Upper lobe of right lung (tissue), 1 donor: ENCODE measurements at regions not wholly inside any gene's neighbourhood (a gene's known extent, or its start where the extent isn't known, plus 50 kb on each side); places are given as distances from the start of the nearest gene placed in this dataset.
A peak's percentile ranks its signal among the peaks of the same experiment; 100 is the strongest.

Source experiments
- ATAC-seq: fragments of 200-7000 bp; cut with Tn5 transposase; one replicate; pipeline ENCODE4 v1.9.1; 2020; ENCODE audit warnings: mild to moderate bottlenecking, moderate library complexity
- DNase-seq: peaks from one replicate; pipeline ENCODE4 v3.0.0-alpha.2; 2020
- H3K27ac ChIP-seq: fragments of 200-600 bp; one replicate; pipeline ENCODE4 v1.8.0; 2022
- H3K27me3 ChIP-seq: fragments of 200-600 bp; one replicate; pipeline ENCODE4 v1.8.0; 2022; ENCODE audit warnings: mild to moderate bottlenecking
- H3K36me3 ChIP-seq: fragments of 200-600 bp; one replicate; pipeline ENCODE4 v1.8.0; 2022
- H3K4me1 ChIP-seq: fragments of 200-600 bp; one replicate; pipeline ENCODE4 v1.8.0; 2022
- H3K4me3 ChIP-seq: fragments of 200-600 bp; one replicate; pipeline ENCODE4 v1.8.0; 2022; ENCODE audit warnings: mild to moderate bottlenecking
- H3K9me3 ChIP-seq: fragments of 200-600 bp; one replicate; pipeline ENCODE4 v1.8.0; 2022
- CTCF ChIP-seq: fragments of 200-600 bp; IDR thresholded peaks from one replicate; pipeline ENCODE4 v1.8.0; 2022; ENCODE audit warnings: antibody characterized with exemption
- intact Hi-C: fragments of 100-400 bp; cut with DNase I; formaldehyde crosslinking; loops from one replicate; pipeline ENCODE4 v1.11.0; 2022
- donor health status: DM: no; HTN: yes; CAD: no; lungs with severe emphysema.

- H3K27me3 ChIP-seq: no peaks in the 10 kb centered on the region
- H3K27ac ChIP-seq: no peak overlapping the region
- no peak for TF ChIP-seq CTCF
- H3K4me1 ChIP-seq: no peaks in the 10 kb centered on the region
- no peaks in the 10 kb centered on the region for H3K9me3 ChIP-seq
- intact Hi-C loops: no loop called here
- H3K36me3 ChIP-seq: no peaks in the 10 kb centered on the region
- H3K4me3 ChIP-seq: no peak overlapping the region
- ATAC-seq (no peak), DNase-seq (no peak)
Observed at GRCh38 chr17:31788956-31789355, 70.1 kb downstream of the COPRS start.

GRCh38 chr17:31788571-31788946 is 70.5 kb downstream of the COPRS start:
- H3K4me1 ChIP-seq: no peaks in the 10 kb centered on the region
- intact Hi-C loops: no loop called here
- H3K36me3 ChIP-seq: no peaks in the 10 kb centered on the region
- H3K27me3 ChIP-seq: no peaks in the 10 kb centered on the region
- TF ChIP-seq CTCF: no peak
- DNase-seq (no peak), ATAC-seq (no peak)
- no peak overlapping the region for H3K27ac ChIP-seq
- no peak overlapping the region for H3K4me3 ChIP-seq
- H3K9me3 ChIP-seq: no peaks in the 10 kb centered on the region

- intact Hi-C loops: no loop called here
- TF ChIP-seq CTCF: no peak
- Histone ChIP-seq H3K9me3 (no peaks in the 10 kb centered on the region), H3K4me1 (no peaks in the 10 kb centered on the region), H3K27ac (no peak overlapping the region), H3K27me3 (no peaks in the 10 kb centered on the region), H3K4me3 (no peak overlapping the region), H3K36me3 (no peaks in the 10 kb centered on the region)
- peak; percentile 66 for DNase-seq
- peak; percentile 80 for ATAC-seq
Observed at GRCh38 chr17:31787857-31788570, 71.0 kb downstream of the COPRS start.

GRCh38 chr17:31786796-31787481 is 72.1 kb downstream of the COPRS start:
- Histone ChIP-seq H3K27ac (no peak overlapping the region), H3K27me3 (no peaks in the 10 kb centered on the region), H3K36me3 (no peaks in the 10 kb centered on the region), H3K9me3 (no peaks in the 10 kb centered on the region), H3K4me3 (no peak overlapping the region), H3K4me1 (no peaks in the 10 kb centered on the region)
- DNase-seq (no peak), ATAC-seq (no peak)
- intact Hi-C loops: no loop called here
- TF ChIP-seq CTCF: no peak

GRCh38 chr17:31780483-31780882 is 78.6 kb downstream of the COPRS start:
- Histone ChIP-seq H3K27me3 (no peaks in the 10 kb centered on the region), H3K4me3 (no peak overlapping the region), H3K36me3 (no peaks in the 10 kb centered on the region), H3K4me1 (no peaks in the 10 kb centered on the region), H3K27ac (no peak overlapping the region), H3K9me3 (no peaks in the 10 kb centered on the region)
- DNase-seq: no peak
- intact Hi-C loops: no loop called here
- TF ChIP-seq CTCF: no peak
- ATAC-seq: peak; percentile 30
